ENCODE measurements at regions not wholly inside any gene's neighbourhood (a gene's known extent, or its start where the extent isn't known, plus 50 kb on each side); places are given as distances from the start of the nearest gene placed in this dataset.
"Not testable (repeated sequence)": the region's sequence is repeated elsewhere in the genome, so short reads cannot be mapped to it uniquely, and the experiment has no call there.

GRCh38 chr7:120077777-120078176, 195.2 kb upstream of the KCND2 start:
- Histone ChIP-seq H4K20me1 (ENCODE audit: insufficient read depth) (no peaks in the 10 kb centered on the region), H3K4me2 (no peak overlapping the region), H3K79me2 (ENCODE audit: low read depth) (no peaks in the 10 kb centered on the region), H3K9me2 (ENCODE audit: insufficient read depth) (no peaks in the 10 kb centered on the region; the same call in 1 of the 2 replicates), H3K4me3 (no peak overlapping the region), H3K27ac (no peak overlapping the region), H3K36me3 (ENCODE audit: low read depth) (no peaks in the 10 kb centered on the region), H2AFZ (no peak overlapping the region), H3F3A (ENCODE audit: insufficient read depth, low read depth) (no peaks in the 10 kb centered on the region; the same call in 1 of the 2 replicates), H3K9me3 (ENCODE audit: insufficient read depth, low read depth) (no peaks in the 10 kb centered on the region; the same call in 1 of the 2 replicates), H3K27me3 (ENCODE audit: insufficient read depth, low read depth) (no peaks in the 10 kb centered on the region), H3K4me1 (replicated peaks; ENCODE audit: insufficient read depth) (no peaks in the 10 kb centered on the region)
- ChIA-PET CTCF (no interaction called here), POLR2A (ENCODE audit: unreplicated experiment) (no interaction called here)
- TF ChIP-seq CTCF (conservative IDR thresholded peaks at IDR 0.05), result no peak
- TF ChIP-seq EZH2 (IDR thresholded peaks at IDR 0.05; ENCODE audit: low read depth), result no peak
- intact Hi-C loops (cut with micrococcal nuclease; ENCODE audit: unreplicated experiment), result no loop called here
- no peak for DNase-seq
- BruUV-seq (replicated peaks), result no TSS peak

GRCh38 chr7:120079022-120079421, 194.0 kb upstream of the KCND2 start:
- Histone ChIP-seq H3K4me3 (no peak overlapping the region), H3K4me2 (no peak overlapping the region), H3K4me1 (replicated peaks; ENCODE audit: insufficient read depth) (no peaks in the 10 kb centered on the region), H3K79me2 (ENCODE audit: low read depth) (no peaks in the 10 kb centered on the region), H4K20me1 (ENCODE audit: insufficient read depth) (no peaks in the 10 kb centered on the region), H3K9me3 (ENCODE audit: insufficient read depth, low read depth) (no peaks in the 10 kb centered on the region), H3K27ac (no peak overlapping the region), H3F3A (ENCODE audit: insufficient read depth, low read depth) (no peaks in the 10 kb centered on the region), H2AFZ (0 out of 2 replicates have a peak overlapping the region, but pooled peaks have one; percentile 28), H3K36me3 (ENCODE audit: low read depth) (no peaks in the 10 kb centered on the region), H3K9me2 (ENCODE audit: insufficient read depth) (no peaks in the 10 kb centered on the region), H3K27me3 (ENCODE audit: insufficient read depth, low read depth) (no peaks in the 10 kb centered on the region)
- no TSS peak for BruUV-seq (replicated peaks)
- ChIA-PET POLR2A (ENCODE audit: unreplicated experiment) (no interaction called here), CTCF (no interaction called here)
- TF ChIP-seq EZH2 (IDR thresholded peaks at IDR 0.05; ENCODE audit: low read depth), result no peak
- DNase-seq, result no peak
- intact Hi-C loops (cut with micrococcal nuclease; ENCODE audit: unreplicated experiment), result no loop called here

- Histone ChIP-seq H3F3A (ENCODE audit: insufficient read depth, low read depth) (no peaks in the 10 kb centered on the region), H4K20me1 (ENCODE audit: insufficient read depth) (no peaks in the 10 kb centered on the region), H3K9me2 (ENCODE audit: insufficient read depth) (no peaks in the 10 kb centered on the region), H3K9me3 (ENCODE audit: insufficient read depth, low read depth) (no peaks in the 10 kb centered on the region), H3K36me3 (ENCODE audit: low read depth) (no peaks in the 10 kb centered on the region), H2AFZ (peak overlapping the region; percentile 62), H3K4me3 (no peak overlapping the region), H3K4me2 (no peak overlapping the region), H3K27me3 (ENCODE audit: insufficient read depth, low read depth) (no peaks in the 10 kb centered on the region), H3K79me2 (ENCODE audit: low read depth) (no peaks in the 10 kb centered on the region), H3K4me1 (replicated peaks; ENCODE audit: insufficient read depth) (no peaks in the 10 kb centered on the region), H3K27ac (no peak overlapping the region)
- no peak for DNase-seq
- TF ChIP-seq EZH2 (IDR thresholded peaks at IDR 0.05; ENCODE audit: low read depth), result no peak
- no peak for TF ChIP-seq CTCF (conservative IDR thresholded peaks at IDR 0.05)
- intact Hi-C loops (cut with micrococcal nuclease; ENCODE audit: unreplicated experiment), result no loop called here
- BruUV-seq (replicated peaks), result no TSS peak
- POLR2A ChIA-PET (ENCODE audit: unreplicated experiment), result no interaction called here
- CTCF ChIA-PET, result no interaction called here
Observed at GRCh38 chr7:120079704-120080103, 193.3 kb upstream of the KCND2 start.

GRCh38 chr7:120086468-120086867, 186.5 kb upstream of the KCND2 start:
- BruUV-seq (replicated peaks); H3K9me2 ChIP-seq (ENCODE audit: insufficient read depth); H3K9me3 ChIP-seq (ENCODE audit: insufficient read depth, low read depth); H3K27ac ChIP-seq; H3K4me2 ChIP-seq; H4K20me1 ChIP-seq (ENCODE audit: insufficient read depth); intact Hi-C loops (cut with micrococcal nuclease; ENCODE audit: unreplicated experiment); H2AFZ ChIP-seq; H3K27me3 ChIP-seq (ENCODE audit: insufficient read depth, low read depth); H3K36me3 ChIP-seq (ENCODE audit: low read depth); H3K4me1 ChIP-seq (replicated peaks; ENCODE audit: insufficient read depth); DNase-seq; H3K4me3 ChIP-seq; CTCF ChIA-PET; H3K79me2 ChIP-seq (ENCODE audit: low read depth); H3F3A ChIP-seq (ENCODE audit: insufficient read depth, low read depth): not testable (repeated sequence)
- POLR2A ChIA-PET (ENCODE audit: unreplicated experiment), result interaction anchor here (0.6 kb wide), 1 partner anchor 659 kb away, joined by 3 read pairs; no protein-coding TSS in a partner anchor
